ENCODE measurements at regions not wholly inside any gene's neighbourhood (a gene's known extent, or its start where the extent isn't known, plus 50 kb on each side); places are given as distances from the start of the nearest gene placed in this dataset.
"Not testable (repeated sequence)": the region's sequence is repeated elsewhere in the genome, so short reads cannot be mapped to it uniquely, and the experiment has no call there.

GRCh38 chr5:164439799-164440198 is 934.4 kb downstream of the MAT2B start:
- no peak for DNase-seq

- DNase-seq: no peak
Observed at GRCh38 chr5:164449460-164449859, 944.0 kb downstream of the MAT2B start.

GRCh38 chr5:164466033-164466432 is 960.6 kb downstream of the MAT2B start:
- DNase-seq: no peak

DNA sequence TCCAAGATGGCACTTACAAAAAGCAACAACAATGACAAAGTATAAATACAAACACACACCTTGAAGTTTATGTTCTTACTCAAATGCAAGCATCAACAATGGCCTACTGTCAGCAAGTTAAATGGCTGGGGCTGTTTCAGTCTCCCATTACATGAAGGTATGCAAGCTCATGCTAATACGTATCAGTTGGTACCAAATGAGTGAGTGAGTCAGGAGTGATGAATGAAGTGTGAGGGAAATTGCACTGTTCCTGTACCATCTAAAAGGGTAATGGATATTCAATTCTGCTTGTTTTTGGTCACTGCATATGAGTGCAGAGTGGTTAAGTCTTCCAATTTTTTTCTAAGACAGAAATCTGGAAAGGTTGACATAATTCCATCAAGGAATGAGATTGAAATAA is 964.9 kb downstream of the MAT2B start:
- no peak for DNase-seq

GRCh38 chr5:164472165-164472564 is 966.7 kb downstream of the MAT2B start:
- DNase-seq: no peak

DNA sequence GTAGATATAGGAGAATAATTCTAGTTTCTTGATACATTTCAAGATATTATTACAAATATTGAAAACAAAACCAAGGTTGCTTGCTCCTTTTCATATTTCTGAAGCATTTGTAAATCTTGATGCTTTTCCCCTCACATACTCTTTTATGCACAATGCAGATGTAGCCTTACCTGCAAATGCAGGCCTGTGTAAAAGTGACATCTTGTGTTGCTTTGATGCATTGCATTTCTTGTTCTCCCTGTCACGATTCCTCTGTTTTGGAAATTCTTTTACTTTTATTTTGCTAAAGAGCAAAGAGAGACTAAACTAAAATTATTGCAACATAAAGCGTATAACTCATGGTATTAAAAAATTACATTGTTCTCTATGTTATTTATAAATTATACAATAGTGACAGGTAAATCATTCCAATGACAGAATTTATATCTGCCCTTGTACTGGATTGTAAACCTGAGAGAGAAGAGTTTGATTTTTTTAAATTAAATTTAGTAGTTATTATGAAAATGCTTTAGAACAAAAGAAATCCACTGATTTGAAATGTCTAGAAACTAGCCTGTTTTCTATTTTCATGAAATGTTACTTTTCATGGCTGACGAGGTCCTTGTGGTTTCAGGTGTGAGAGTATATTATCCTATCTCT is 970.0 kb downstream of the MAT2B start:
- DNase-seq: no peak

DNA sequence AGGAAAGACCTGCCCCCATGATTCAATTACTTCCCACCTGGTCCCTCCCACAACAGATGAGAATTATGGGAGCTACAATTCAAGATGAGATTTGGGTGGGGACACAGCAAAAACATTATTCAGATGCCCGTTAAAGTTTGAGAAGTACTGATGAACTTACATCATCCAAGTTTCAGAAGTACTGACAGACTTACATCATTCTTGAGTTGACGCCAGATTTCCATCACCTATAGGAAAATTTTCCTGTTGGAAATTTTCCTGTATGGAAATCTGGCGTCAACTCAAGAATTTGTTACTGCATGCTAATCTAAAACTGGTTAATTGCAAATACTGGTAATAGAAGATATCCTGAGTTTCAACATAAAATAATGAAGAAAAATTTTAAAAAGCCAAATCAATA is 975.9 kb downstream of the MAT2B start:
- no peak for DNase-seq

DNA sequence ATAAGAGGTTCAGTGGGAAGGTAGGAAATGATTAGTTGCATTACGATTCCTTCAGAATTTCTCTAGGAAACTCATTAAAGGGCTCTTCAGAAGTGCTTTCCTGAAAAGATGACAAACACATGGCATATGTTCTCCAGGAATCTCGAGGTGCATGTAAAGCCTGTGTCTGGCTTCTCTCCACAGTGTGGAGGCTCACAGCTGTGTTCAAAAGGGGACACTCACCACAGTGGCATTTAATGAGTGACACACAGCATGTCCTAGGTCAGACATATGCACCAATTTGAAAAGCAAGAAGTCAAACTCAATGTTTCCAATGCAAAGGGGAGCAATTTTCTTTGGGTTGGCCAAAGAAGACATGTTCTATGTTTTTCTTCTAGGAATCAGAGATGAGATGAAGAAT is 976.9 kb downstream of the MAT2B start:
- DNase-seq: no peak

DNA sequence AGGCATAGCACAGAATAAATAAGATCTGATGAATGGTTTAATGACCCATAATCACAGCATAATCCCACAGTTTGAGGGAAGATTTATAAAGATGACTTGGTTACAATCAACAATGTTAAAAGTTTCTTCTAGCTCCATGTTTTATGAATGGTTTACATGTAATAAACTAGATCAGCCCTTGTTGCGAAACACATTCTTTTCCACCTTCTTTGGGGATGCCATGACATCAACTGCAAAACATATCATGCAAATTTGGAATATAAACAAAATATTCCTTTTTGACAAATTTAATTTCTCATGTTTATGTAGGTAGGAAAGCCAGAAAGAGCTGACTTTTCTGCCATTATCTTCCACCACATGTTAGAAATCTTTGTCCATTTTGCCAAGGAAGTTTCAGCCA is 979.5 kb downstream of the MAT2B start:
- DNase-seq: no peak

- no peak for DNase-seq
Observed at GRCh38 chr5:164487939-164488338, 982.5 kb downstream of the MAT2B start.

DNA sequence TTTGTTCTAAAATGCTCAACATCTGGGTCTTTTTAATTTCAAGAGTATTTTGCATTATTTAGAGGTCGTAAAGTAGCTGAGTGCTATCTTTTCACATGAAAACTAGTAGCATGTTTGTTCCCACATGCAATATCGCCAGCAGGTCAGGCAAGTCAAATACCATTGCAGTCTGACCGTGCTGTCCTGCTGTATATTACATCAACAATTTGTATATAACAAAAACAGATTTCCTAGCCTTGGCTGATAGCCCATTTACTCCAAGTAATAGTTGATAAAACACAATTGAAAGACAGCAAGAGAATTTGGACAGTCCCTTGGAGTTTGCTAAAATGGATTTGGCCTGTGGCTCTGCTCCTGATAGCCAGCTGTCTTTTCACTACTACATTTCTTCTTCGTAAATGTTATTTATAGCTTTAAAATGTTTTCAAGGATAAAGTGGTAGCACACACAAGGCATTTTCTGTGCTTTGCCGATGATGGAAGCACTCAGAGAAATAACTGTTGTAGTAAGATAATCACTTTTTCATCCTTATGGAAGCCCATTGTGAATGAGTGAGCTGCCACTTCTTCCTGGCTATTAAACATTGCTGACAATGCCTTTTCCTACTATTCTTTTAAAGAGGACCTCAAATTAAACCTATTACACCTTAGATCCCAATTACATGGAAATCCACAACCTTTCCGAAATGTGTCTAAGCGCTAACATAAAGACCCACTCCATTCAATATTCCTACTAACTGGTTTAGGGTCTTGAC is 992.1 kb downstream of the MAT2B start:
- no peak for DNase-seq

DNA sequence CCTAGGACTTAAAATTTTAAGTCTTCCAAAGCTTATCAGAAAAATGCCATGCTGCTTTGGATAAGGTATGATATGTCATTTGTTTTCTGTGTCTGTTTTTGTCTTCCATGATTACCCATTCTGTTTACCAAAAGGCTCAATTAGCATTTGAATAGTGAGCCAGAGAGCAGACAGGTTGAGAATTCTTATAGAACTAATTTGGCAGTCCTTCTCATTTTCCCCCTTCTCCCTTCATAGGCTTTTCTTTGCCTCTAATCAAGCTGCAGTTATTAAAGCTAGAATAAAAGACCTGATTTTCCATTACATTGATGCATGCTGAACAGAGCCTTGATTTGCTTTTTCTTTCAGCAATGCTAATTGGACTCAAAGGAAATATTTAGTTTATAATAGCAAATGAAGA is 993.0 kb downstream of the MAT2B start:
- DNase-seq: no peak

DNA sequence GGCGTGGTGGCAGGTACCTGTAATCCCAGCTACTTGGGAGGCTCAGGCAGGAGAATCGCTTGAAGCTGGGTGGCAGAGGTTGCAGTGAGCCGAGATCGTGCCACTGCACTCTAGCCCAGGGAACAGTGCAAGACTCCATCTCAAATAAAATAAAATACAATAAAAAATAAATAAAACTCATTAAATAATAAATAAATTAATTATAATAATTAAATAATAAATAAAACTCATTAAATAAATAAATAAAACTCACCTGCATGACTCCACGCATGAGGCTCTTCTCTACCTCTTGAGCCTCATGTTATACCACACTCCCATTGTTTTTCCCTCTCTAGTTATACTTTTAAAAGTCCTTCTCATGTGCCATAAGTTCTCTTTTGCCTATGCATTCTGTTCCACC is 995.4 kb downstream of the MAT2B start:
- DNase-seq: no peak

- no peak for DNase-seq
Observed at GRCh38 chr5:164501344-164501743, 995.9 kb downstream of the MAT2B start.

DNA sequence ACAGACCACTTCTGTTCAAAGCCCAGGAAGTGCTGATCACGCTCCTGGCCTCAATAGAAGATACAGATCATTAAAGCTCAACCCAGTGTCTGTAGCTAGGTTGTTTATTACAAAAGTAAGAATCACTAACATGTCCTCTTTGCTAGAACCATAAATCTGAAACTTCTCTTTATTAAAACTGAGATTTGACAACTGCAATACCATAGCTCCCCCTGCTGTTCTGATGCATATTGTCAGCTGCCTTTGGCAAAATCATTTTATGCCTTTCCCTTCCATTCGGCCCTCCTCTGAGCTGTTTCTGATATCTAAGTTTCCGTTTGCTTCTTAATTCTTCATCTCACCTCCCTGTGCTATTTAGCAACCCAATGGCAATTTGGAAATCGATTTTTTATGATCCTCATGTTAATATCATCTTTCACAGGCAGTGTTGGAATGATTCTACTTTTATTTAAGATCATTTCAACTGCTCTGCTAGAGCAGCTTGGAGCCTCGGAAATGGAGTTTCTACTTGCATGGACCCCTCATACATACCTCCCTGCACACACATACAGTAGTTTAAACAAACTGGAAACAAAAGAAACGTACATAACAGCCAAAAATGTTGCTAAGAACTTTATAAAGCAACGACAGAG is 998.8 kb downstream of the MAT2B start:
- DNase-seq: no peak

- DNase-seq: no peak
Observed at GRCh38 chr5:164505791-164506190, 1000.4 kb downstream of the MAT2B start.

DNA sequence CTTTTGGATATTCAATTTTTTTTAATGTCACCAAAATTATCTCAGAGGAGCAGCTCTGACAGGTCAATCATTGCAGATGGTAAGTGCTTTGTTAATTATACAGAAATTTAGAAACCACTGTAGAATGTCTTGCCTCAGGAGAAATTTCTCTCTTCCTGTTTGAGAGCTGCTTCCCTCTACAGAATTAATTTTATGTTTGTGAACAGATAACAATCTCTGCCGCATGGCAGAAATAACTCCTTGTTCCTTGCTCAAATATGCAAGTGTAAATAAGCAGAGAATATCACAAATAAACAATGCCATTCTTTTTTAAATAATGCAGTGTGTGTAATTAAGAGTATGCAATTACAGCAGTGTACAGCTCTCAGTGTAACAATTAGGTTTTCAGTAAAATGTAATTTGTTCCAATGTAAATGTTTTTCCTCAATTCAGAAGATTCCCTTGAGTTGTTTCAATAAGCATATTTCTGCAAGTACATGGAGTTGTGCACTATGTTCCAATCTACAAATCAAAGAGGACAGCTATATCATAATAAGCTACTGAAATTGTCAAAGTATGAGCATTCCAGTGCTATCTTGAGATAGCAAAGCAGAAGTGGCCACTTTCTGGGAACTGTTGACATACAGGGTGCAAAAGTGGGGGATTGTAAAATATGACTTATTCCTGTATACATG is 1012.8 kb downstream of the MAT2B start:
- DNase-seq: no peak

DNA sequence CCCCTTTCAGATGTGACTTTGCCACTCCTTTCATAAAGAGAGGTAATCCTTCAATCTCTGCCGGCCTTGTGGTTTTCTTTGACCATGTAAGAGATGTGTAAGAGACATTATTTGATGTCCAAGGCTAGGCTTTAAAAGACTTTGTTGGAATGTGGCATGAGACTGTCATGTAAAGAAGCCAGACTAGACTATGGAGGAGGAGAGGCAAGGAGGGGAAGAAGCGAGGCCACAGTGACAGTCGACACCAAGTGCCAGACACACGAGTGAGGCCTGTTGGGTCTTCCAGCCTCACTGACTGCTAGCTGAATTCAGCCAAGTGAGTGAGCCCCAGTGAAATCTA is 1013.3 kb downstream of the MAT2B start:
- no peak for DNase-seq

DNA sequence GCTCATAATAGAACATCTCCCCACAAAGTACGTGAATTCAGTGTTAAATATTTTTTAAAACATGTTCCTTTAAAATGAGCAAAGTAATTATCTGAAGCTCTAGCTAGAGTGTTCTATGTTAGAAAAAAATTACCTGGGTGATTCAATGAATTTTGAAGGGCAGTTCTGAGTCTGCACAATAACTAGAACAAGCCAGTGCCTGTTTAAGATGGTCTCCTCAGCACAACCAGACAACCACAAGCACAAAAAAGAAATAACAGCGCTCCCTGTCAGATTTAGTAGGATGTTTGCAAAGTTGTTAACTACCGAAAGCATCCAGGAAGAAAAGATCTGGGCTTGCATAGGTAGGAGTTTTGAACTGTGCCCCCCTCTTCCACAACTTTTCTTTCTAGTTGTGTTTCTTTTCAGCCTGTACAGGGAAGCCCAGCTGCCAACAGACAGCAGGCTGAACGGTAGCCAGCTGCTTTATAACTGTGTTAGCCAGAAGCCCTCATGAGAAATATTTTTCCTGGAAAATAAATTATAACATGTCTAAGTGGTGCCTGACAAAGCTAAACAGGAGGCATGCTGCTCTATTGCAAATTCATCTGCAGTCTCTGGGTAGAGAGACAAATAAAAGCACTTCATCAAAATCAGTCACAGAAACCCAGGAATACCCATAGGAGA is 1026.9 kb downstream of the MAT2B start:
- no peak for DNase-seq

DNA sequence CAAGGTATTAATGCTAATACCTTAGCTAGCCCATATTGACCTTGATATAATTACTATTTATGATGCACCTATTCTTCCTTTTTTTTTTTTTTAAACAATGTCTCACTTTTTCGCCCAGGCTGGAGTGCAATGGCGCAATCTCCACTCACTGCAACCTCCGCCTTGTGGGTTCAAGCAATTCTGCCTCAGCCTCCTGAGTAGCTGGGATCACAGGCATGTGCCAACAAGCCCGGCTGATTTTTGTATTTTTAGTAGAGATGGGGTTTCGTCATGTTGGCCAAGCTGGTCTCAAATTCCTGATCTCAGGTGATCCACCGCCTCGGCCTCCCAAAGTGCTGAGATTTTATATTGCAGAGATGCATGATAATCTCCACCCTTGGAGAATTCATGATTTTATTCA is 1028.0 kb downstream of the MAT2B start:
- DNase-seq: not testable (repeated sequence)

DNA sequence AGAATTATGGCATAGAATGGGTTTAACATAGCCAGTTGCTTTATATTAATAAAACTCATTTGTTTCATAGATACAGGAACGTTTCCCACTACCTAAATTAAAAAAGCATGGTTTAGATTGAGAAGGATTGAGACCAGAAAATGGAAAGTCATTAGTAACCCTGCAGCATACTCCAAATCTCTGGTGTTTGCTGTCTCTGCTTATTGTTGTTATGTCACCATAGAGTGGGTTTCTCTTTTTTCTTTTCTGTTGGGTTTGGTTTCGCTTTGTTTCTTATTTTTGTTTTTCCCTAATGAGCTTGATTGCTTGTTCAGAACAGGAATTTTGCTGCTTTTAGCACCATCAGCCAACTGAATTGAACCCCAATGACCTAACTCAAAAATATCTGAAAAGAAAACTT is 1034.8 kb downstream of the MAT2B start:
- no peak for DNase-seq

- no peak for DNase-seq
Observed at GRCh38 chr5:164545507-164545906, 1040.1 kb downstream of the MAT2B start.

DNA sequence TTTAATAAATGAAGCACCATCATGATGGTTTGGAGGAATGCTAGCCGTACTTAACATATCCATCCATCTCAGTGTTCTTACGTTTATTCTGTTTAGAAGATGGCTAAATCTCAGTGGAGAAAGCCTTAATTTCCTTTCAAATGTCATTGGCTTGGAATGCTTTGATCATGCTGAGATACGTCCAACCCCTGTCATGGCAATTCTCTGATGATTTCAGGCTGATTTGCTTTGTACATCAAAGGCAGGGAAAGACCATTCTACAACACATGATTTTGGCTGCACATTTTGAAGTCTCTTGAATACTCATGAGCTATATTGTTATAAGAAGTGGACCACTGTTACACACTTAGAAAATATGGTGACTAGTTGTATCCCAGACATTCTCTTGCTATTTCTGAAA is 1048.4 kb downstream of the MAT2B start:
- DNase-seq: no peak
